Activated CD8-positive, alpha-beta T cell treated with anti-CD3 and anti-CD28 coated beads for 36 hours (primary cell): ENCODE measurements at regions not wholly inside any gene's neighbourhood (a gene's known extent, or its start where the extent isn't known, plus 50 kb on each side); places are given as distances from the start of the nearest gene placed in this dataset.
"Not testable (repeated sequence)": the region's sequence is repeated elsewhere in the genome, so short reads cannot be mapped to it uniquely, and the experiment has no call there.

Source experiments
- ATAC-seq: fragments of 200-7000 bp; cut with Tn5 transposase; one replicate; pipeline ENCODE4 v1.10.0; 2021; ENCODE audit warnings: mild to moderate bottlenecking, moderate library complexity
- CTCF ChIA-PET: fragments of 350-600 bp; sonication (Branson Sonifier 250); formaldehyde crosslinking; loops from one replicate; lab custom pipeline; 2021; ENCODE audit warnings: antibody characterized with exemption; lab: Charles Lee
- POLR2A ChIA-PET: fragments of 350-600 bp; sonication (Branson Sonifier 250); formaldehyde crosslinking; loops from one replicate; lab custom pipeline; 2021; ENCODE audit warnings: antibody characterized with exemption; lab: Charles Lee
- DNase-seq: peaks from one replicate; pipeline ENCODE4 v3.0.0-alpha.2; 2020
- H3K27ac Mint-ChIP-seq: one replicate; pipeline ENCODE4 v1.8.0; 2021; ENCODE audit warnings: mild to moderate bottlenecking, mixed read lengths
- H3K27me3 Mint-ChIP-seq: one replicate; pipeline ENCODE4 v1.8.0; 2021; ENCODE audit warnings: mixed read lengths
- H3K36me3 Mint-ChIP-seq: one replicate; pipeline ENCODE4 v1.8.0; 2021; ENCODE audit warnings: low read depth, mixed read lengths
- H3K4me1 Mint-ChIP-seq: one replicate; pipeline ENCODE4 v1.8.0; 2021; ENCODE audit warnings: low read depth, mixed read lengths
- H3K4me3 Mint-ChIP-seq: one replicate; pipeline ENCODE4 v1.8.0; 2021; ENCODE audit warnings: mild to moderate bottlenecking, moderate library complexity, mixed read lengths
- H3K9me3 Mint-ChIP-seq: one replicate; pipeline ENCODE4 v1.8.0; 2021; ENCODE audit warnings: mixed read lengths
- intact Hi-C: fragments of 100-400 bp; cut with micrococcal nuclease; formaldehyde crosslinking; loops from one replicate; pipeline ENCODE4 v1.10.0; 2022
- TF ChIP-seq, protein P1 (sequence below): fragments of 200-600 bp; IDR thresholded peaks from one replicate; pipeline ENCODE4 v1.8.0; 2022; ENCODE audit warnings: antibody characterized with exemption, mild to moderate bottlenecking

DNA sequence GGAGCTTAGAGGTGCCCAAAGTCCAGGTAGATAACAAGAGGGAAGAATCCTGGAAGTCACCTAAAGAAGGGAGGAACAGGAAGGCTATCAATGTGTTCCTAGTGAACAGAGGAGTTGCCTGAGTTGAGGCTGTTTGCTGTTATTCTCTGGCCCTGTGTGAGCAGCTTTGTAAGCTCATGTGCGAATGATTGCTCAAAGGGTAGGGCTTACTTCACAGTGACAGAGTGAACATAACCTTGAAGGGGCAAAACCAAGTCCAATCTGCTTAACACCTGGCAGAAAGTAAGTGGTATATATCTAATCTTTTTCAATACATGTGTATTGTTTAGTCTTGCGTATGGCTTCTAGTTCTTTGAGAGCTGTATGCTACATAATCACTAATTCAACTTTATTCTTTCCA is 1153.6 kb downstream of the TUSC7 start:
- no peaks in the 10 kb centered on the region for H3K36me3 Mint-ChIP-seq
- POLR2A ChIA-PET: no interaction called here
- DNase-seq (no peak), ATAC-seq (no peak)
- intact Hi-C loops: no loop called here
- TF ChIP-seq, protein P1, sequence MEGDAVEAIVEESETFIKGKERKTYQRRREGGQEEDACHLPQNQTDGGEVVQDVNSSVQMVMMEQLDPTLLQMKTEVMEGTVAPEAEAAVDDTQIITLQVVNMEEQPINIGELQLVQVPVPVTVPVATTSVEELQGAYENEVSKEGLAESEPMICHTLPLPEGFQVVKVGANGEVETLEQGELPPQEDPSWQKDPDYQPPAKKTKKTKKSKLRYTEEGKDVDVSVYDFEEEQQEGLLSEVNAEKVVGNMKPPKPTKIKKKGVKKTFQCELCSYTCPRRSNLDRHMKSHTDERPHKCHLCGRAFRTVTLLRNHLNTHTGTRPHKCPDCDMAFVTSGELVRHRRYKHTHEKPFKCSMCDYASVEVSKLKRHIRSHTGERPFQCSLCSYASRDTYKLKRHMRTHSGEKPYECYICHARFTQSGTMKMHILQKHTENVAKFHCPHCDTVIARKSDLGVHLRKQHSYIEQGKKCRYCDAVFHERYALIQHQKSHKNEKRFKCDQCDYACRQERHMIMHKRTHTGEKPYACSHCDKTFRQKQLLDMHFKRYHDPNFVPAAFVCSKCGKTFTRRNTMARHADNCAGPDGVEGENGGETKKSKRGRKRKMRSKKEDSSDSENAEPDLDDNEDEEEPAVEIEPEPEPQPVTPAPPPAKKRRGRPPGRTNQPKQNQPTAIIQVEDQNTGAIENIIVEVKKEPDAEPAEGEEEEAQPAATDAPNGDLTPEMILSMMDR: no peak
- no peaks in the 10 kb centered on the region for H3K9me3 Mint-ChIP-seq
- no peaks in the 10 kb centered on the region for H3K27me3 Mint-ChIP-seq
- H3K27ac Mint-ChIP-seq: no peak overlapping the region
- H3K4me3 Mint-ChIP-seq: no peak overlapping the region
- CTCF ChIA-PET: no interaction called here
- H3K4me1 Mint-ChIP-seq: no peaks in the 10 kb centered on the region

DNA sequence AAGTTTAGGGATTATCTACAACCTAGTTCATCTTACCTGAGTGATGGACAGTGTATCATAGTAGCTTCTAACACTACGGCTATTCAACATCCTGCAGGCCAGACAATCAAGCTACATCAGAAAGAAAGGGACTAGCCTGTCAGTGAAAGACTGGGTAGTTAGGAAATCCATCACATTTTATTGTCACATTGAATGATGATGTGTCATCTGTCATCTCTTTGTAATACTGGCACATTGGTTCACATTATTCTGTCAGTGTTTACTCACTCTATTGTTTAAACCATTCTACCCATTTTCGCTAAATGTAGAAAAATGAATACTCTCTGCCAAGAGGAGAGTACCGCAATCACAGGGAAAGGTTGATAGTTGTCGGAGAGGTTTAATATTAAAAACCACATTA is 1155.8 kb downstream of the TUSC7 start:
- no peaks in the 10 kb centered on the region for H3K9me3 Mint-ChIP-seq
- H3K36me3 Mint-ChIP-seq: no peaks in the 10 kb centered on the region
- POLR2A ChIA-PET: no interaction called here
- H3K4me1 Mint-ChIP-seq: no peaks in the 10 kb centered on the region
- H3K4me3 Mint-ChIP-seq: no peak overlapping the region
- CTCF ChIA-PET: no interaction called here
- TF ChIP-seq, protein P1: no peak
- no peaks in the 10 kb centered on the region for H3K27me3 Mint-ChIP-seq
- DNase-seq: no peak
- no peak for ATAC-seq
- intact Hi-C loops: no loop called here
- no peak overlapping the region for H3K27ac Mint-ChIP-seq

DNA sequence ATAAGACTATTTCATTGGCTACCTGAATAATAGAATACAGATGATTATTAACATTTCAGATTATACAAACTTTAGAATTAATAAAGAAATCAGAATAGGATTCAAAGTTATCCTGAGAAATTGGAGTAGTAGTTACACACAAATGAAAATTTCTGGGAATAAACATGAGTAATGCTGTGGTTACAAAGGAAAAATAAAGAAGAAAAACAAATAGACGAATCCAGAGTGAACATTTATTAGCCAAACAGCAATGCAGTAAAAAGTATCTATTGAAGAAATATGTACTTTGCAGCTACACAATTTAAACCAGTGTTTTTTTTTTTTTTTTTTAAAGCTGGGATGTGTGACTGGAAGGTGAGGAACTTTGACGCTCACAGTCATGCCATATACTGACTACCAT is 1159.2 kb downstream of the TUSC7 start:
- Mint-ChIP-seq H3K9me3 (peaks cover 1% of the 10 kb centered on the region), H3K27me3 (no peaks in the 10 kb centered on the region), H3K36me3 (no peaks in the 10 kb centered on the region), H3K4me3 (no peak overlapping the region), H3K4me1 (no peaks in the 10 kb centered on the region), H3K27ac (no peak overlapping the region)
- no peak for DNase-seq
- ChIA-PET CTCF (no interaction called here), POLR2A (no interaction called here)
- TF ChIP-seq, protein P1: no peak
- ATAC-seq: no peak
- intact Hi-C loops: no loop called here

DNA sequence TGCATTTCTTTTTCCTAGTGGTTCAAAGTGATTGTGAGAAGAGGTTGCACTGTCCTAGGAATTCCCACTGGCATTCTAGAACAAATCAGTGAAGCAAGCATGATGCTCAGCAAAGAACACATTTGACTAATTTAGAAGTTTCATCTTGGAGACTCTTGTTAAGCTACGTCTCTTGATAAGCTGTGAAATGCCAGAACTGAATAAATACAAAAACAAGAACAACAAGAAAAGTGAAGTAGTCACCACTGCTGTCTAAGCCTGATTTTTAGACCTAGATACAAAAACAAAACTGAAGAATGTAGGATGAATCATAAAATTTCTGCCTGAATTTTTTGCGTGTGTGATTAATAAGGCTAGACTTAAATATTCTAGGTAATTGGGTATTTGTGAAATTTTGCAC is 1162.4 kb downstream of the TUSC7 start:
- Mint-ChIP-seq H3K27me3 (no peaks in the 10 kb centered on the region), H3K36me3 (no peaks in the 10 kb centered on the region), H3K4me1 (no peaks in the 10 kb centered on the region), H3K9me3 (peaks cover 4% of the 10 kb centered on the region), H3K27ac (no peak overlapping the region), H3K4me3 (no peak overlapping the region)
- no peak for ATAC-seq
- TF ChIP-seq, protein P1: no peak
- no peak for DNase-seq
- ChIA-PET POLR2A (no interaction called here), CTCF (no interaction called here)
- intact Hi-C loops: no loop called here

DNA sequence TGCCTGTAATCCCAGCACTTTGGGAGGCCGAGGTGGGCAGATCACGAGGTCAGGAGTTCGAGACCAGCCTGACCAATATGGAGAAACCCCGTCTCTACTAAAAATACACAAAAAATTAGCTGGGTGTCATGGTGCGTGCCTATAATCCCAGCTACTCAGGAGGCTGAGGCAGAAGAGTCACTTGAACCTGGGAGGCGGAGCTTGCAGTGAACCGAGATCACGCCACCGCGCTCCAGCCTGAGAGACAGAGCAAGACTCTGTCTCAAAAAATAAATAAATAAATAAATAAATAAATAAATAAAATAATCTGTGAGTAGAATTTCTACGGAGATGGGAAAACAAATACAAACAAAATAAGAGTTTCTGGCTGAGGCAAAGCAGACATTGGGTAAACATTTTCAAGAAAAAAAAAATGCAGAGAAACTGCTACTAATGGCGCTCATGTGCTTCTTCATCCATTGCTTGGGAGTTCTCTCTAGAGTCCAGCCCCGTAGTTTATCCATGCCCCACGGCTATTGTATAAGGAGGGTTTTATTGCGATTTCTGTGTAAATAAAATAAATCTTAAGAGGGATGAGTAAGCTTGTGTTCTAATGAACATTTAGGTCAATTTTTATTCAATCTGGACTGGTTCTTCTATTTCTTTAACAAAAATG is 1161.9 kb downstream of the IGSF11 start:
- intact Hi-C loops, POLR2A ChIA-PET, H3K9me3 Mint-ChIP-seq, DNase-seq, H3K4me3 Mint-ChIP-seq, CTCF ChIA-PET, H3K27ac Mint-ChIP-seq, H3K36me3 Mint-ChIP-seq, H3K4me1 Mint-ChIP-seq, H3K27me3 Mint-ChIP-seq, ATAC-seq: not testable (repeated sequence)

DNA sequence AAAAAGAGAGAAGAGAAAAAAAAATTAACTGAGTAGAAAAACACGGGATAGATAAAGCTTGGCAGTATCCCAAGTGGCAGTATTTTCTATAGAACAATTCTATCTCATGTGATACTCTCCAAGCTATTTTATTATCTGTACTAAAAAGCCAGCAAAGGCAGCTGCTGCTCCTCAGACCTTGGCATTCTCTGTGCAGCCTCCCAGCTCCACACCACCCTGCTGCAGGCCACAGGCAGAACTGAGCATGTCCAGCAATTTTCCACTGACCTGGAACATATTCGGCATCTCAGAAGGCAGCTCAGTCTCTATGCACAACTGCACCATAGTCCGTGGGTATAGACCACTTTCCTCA is 1161.4 kb downstream of the IGSF11 start:
- Mint-ChIP-seq H3K27me3 (no peaks in the 10 kb centered on the region), H3K4me3 (no peak overlapping the region), H3K36me3 (no peaks in the 10 kb centered on the region), H3K9me3 (peaks cover 4% of the 10 kb centered on the region), H3K4me1 (no peaks in the 10 kb centered on the region), H3K27ac (no peak overlapping the region)
- TF ChIP-seq, protein P1: no peak
- DNase-seq (no peak), ATAC-seq (no peak)
- intact Hi-C loops: no loop called here
- CTCF ChIA-PET: no interaction called here
- POLR2A ChIA-PET: no interaction called here
